Rectal smooth muscle tissue (tissue), 1 donor: ENCODE measurements at regions not wholly inside any gene's neighbourhood (a gene's known extent, or its start where the extent isn't known, plus 50 kb on each side); places are given as distances from the start of the nearest gene placed in this dataset.

ENCODE experiments used
- H3K27ac ChIP-seq: one replicate; pipeline ENCODE4 v1.7.0; 2013; ENCODE audit warnings: low read depth, low read length, inconsistent platforms
- H3K27me3 ChIP-seq: one replicate; pipeline ENCODE4 v1.7.0; 2013; ENCODE audit warnings: low read length; ENCODE audit not compliant: control insufficient read depth, insufficient read depth
- H3K36me3 ChIP-seq: one replicate; pipeline ENCODE4 v1.7.0; 2013; ENCODE audit warnings: low read length; ENCODE audit not compliant: control insufficient read depth, insufficient read depth
- H3K4me1 ChIP-seq: one replicate; pipeline ENCODE4 v1.7.0; 2013; ENCODE audit warnings: low read length; ENCODE audit not compliant: control insufficient read depth, insufficient read depth
- H3K4me3 ChIP-seq: one replicate; pipeline ENCODE4 v1.7.0; 2013; ENCODE audit warnings: low read length
- H3K9ac ChIP-seq: one replicate; pipeline ENCODE4 v1.7.0; 2013; ENCODE audit warnings: low read length

GRCh38 chr1:239954836-239955235 is 136.8 kb upstream of the FMN2 start:
- Histone ChIP-seq H3K4me3 (no peak overlapping the region), H3K9ac (no peak overlapping the region), H3K36me3 (no peaks in the 10 kb centered on the region), H3K4me1 (no peaks in the 10 kb centered on the region), H3K27ac (no peak overlapping the region), H3K27me3 (no peaks in the 10 kb centered on the region)

- H3K4me1 ChIP-seq, result no peaks in the 10 kb centered on the region
- no peaks in the 10 kb centered on the region for H3K27me3 ChIP-seq
- H3K9ac ChIP-seq, result no peak overlapping the region
- H3K36me3 ChIP-seq, result no peaks in the 10 kb centered on the region
- no peak overlapping the region for H3K4me3 ChIP-seq
- H3K27ac ChIP-seq, result no peak overlapping the region
Measured at GRCh38 chr1:239955431-239955830, 136.3 kb upstream of the FMN2 start.

- Histone ChIP-seq H3K4me3 (no peak overlapping the region), H3K27ac (no peak overlapping the region), H3K27me3 (no peaks in the 10 kb centered on the region), H3K9ac (no peak overlapping the region), H3K36me3 (no peaks in the 10 kb centered on the region), H3K4me1 (no peaks in the 10 kb centered on the region)
Measured at GRCh38 chr1:239956263-239956662, 135.4 kb upstream of the FMN2 start.

DNA sequence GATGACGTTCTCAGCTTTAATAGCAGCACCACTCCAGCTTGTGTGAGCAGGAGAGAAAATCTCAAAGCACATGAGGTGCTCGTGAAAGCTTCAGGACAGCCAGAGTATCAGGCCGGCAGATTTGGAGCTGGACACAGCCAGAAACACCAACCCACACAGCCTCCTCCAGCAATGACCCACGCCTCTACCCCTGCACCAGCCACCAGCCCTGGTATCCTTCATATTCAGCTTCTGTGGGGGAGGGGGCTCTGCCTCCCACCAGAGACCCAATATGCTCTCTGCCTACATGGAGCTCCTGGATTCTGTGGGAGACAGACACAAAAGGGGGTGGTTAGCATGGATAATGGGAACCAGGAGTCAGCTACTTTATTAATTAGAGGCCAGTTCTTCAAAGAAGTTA is 133.6 kb upstream of the FMN2 start:
- no peak overlapping the region for H3K27ac ChIP-seq
- H3K4me3 ChIP-seq, result no peak overlapping the region
- no peak overlapping the region for H3K9ac ChIP-seq
- H3K4me1 ChIP-seq, result no peaks in the 10 kb centered on the region
- H3K36me3 ChIP-seq, result no peaks in the 10 kb centered on the region
- H3K27me3 ChIP-seq, result no peaks in the 10 kb centered on the region

- no peaks in the 10 kb centered on the region for H3K27me3 ChIP-seq
- no peak overlapping the region for H3K27ac ChIP-seq
- no peaks in the 10 kb centered on the region for H3K4me1 ChIP-seq
- no peaks in the 10 kb centered on the region for H3K36me3 ChIP-seq
- no peak overlapping the region for H3K4me3 ChIP-seq
- H3K9ac ChIP-seq, result no peak overlapping the region
Measured at GRCh38 chr1:239960366-239960765, 131.3 kb upstream of the FMN2 start.

GRCh38 chr1:239963856-239964255 is 127.8 kb upstream of the FMN2 start:
- Histone ChIP-seq H3K36me3 (no peaks in the 10 kb centered on the region), H3K27me3 (no peaks in the 10 kb centered on the region), H3K9ac (no peak overlapping the region), H3K4me3 (no peak overlapping the region), H3K4me1 (no peaks in the 10 kb centered on the region), H3K27ac (no peak overlapping the region)

GRCh38 chr1:239976130-239976968 is 115.3 kb upstream of the FMN2 start:
- Histone ChIP-seq H3K9ac (no peak overlapping the region), H3K27ac (no peak overlapping the region), H3K4me1 (no peaks in the 10 kb centered on the region), H3K27me3 (no peaks in the 10 kb centered on the region), H3K36me3 (no peaks in the 10 kb centered on the region), H3K4me3 (no peak overlapping the region)

DNA sequence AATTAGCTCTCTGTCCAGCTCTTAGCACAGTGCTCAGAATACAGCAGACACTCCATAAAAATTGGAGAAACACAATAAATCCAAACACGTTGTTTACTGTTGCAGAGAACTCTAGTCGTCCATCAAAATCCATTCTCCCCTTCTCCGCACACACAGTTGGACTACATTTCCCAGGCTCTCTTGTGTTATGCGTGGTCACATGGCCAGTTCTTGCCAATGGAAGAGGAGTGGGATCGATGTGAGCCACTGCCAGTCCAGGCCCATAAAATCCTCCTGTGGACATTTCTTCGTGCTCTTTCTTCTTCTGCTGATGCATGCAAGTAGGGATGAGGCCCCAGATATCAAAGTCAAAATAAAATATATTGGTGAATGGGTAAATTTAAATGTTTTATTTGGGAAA is 114.3 kb upstream of the FMN2 start:
- H3K4me1 ChIP-seq, result no peaks in the 10 kb centered on the region
- no peaks in the 10 kb centered on the region for H3K27me3 ChIP-seq
- H3K9ac ChIP-seq, result no peak overlapping the region
- H3K36me3 ChIP-seq, result no peaks in the 10 kb centered on the region
- H3K27ac ChIP-seq, result no peak overlapping the region
- no peak overlapping the region for H3K4me3 ChIP-seq

DNA sequence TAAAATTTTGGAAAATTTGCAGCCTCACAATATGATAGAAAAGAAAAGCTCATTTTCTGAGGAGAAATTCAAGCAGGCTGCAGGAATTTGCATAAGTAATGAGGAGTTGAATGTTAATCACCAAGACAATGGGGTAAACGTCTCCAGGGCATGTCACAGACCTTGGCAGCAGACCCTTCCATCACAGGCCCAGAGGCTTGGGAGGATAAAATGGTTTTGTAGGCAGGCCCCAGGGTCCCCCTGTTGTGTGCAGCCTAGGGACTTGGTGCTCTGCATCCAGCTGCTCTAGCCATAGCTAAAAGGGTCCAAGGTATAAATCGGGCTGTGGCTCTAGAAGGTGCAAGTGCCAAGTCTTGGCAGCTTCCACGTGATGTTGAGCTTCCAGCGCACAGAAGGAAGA is 112.2 kb upstream of the FMN2 start:
- Histone ChIP-seq H3K4me3 (no peak overlapping the region), H3K4me1 (no peaks in the 10 kb centered on the region), H3K27me3 (no peaks in the 10 kb centered on the region), H3K27ac (no peak overlapping the region), H3K9ac (no peak overlapping the region), H3K36me3 (no peaks in the 10 kb centered on the region)

DNA sequence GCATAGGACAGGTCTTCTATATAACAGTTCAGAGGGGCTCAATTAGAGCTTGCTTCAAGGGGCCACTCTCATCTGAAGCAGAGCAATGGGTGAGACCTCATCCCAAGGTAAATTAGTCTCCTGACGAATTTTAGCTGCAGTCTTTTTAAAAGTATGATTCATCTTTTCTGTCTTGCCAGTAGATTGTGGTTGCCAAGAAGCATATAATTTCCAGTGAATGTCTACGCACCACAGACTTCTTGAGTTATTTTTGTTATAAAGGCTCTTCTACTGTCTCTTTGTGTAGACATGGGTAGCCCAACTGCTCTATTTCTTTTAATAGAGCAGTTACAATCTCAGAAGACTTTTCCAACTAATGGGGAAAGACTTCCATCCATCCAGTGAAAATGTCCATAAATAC is 108.9 kb upstream of the FMN2 start:
- no peaks in the 10 kb centered on the region for H3K4me1 ChIP-seq
- no peak overlapping the region for H3K27ac ChIP-seq
- H3K9ac ChIP-seq, result no peak overlapping the region
- no peaks in the 10 kb centered on the region for H3K27me3 ChIP-seq
- no peaks in the 10 kb centered on the region for H3K36me3 ChIP-seq
- no peak overlapping the region for H3K4me3 ChIP-seq

- H3K4me3 ChIP-seq, result no peak overlapping the region
- H3K27ac ChIP-seq, result no peak overlapping the region
- H3K27me3 ChIP-seq, result no peaks in the 10 kb centered on the region
- H3K9ac ChIP-seq, result no peak overlapping the region
- H3K36me3 ChIP-seq, result no peaks in the 10 kb centered on the region
- H3K4me1 ChIP-seq, result no peaks in the 10 kb centered on the region
Measured at GRCh38 chr1:239985044-239985443, 106.6 kb upstream of the FMN2 start.

DNA sequence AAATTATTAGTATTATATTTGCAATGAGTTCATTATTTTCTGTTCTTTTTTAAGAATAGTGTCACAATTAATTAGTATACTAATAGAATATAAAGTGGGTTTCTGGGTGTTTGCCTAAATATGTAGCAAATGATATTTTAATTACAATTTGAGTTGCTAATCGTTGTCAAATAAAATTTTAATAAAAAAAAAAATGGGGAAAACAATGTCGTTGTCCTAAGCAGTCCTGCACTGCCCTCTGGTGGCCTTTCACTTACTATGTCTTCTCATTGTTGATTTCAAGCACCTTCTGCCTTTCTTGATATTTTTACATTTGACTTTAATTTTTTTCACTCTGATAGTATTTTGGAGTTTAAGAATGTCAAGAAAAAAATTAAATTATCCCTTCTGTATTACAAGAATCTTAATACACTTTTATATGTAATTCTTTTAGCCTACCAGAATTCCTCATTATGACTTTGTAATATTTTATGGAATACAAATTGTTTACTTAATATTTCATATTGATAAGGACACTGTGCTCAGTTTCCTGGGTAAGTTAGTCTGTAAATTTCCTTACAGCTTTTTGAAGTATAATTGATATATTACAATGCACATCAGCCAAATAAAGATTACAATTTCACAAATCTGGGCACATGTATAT is 104.5 kb upstream of the FMN2 start:
- Histone ChIP-seq H3K27ac (no peak overlapping the region), H3K4me3 (no peak overlapping the region), H3K36me3 (no peaks in the 10 kb centered on the region), H3K9ac (no peak overlapping the region), H3K27me3 (no peaks in the 10 kb centered on the region), H3K4me1 (no peaks in the 10 kb centered on the region)

DNA sequence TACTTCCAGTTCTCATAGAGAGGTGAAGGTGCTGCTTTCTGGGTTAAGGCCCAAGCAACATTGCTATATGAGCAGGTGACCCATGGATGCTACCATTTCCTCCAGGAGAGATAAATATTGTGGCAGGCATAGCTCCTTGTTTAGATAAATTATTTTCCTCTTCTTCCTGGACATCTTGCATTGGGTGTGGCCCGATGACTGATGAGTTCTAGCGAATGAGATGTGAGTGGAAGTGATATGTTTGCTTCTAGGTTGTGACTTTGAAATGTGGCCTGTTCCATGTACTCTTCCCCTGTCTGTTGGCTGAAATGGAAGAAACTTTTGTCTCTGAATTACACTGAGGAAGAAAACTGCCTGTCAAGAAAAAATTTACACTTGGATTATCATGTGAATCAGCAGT is 101.7 kb upstream of the FMN2 start:
- Histone ChIP-seq H3K4me1 (no peaks in the 10 kb centered on the region), H3K27ac (no peak overlapping the region), H3K27me3 (no peaks in the 10 kb centered on the region), H3K4me3 (no peak overlapping the region), H3K36me3 (no peaks in the 10 kb centered on the region), H3K9ac (no peak overlapping the region)
